MM.1S (cell line): ENCODE measurements at regions not wholly inside any gene's neighbourhood (a gene's known extent, or its start where the extent isn't known, plus 50 kb on each side); places are given as distances from the start of the nearest gene placed in this dataset.

Experiments
- DNase-seq: peaks from one replicate; pipeline ENCODE4 v3.0.0-alpha.2; 2015
- H2AFZ ChIP-seq: fragments of 300-600 bp; sonication (generic); 2 replicates; pipeline ENCODE4 v1.6.0; 2016; ENCODE audit warnings: antibody characterized with exemption, low read length
- H3F3A ChIP-seq: fragments of 300-600 bp; sonication (generic); 2 replicates; pipeline ENCODE4 v1.6.1; 2016; ENCODE audit warnings: mild to moderate bottlenecking, antibody characterized with exemption, low read length, moderate library complexity, mixed read lengths; ENCODE audit not compliant: insufficient read depth
- H3K27ac ChIP-seq: fragments of 300-600 bp; sonication (generic); 2 replicates; pipeline ENCODE4 v1.5.1; 2016; ENCODE audit warnings: mild to moderate bottlenecking, low read length
- H3K27me3 ChIP-seq: fragments of 300-600 bp; sonication (generic); replicated peaks from 2 replicates; pipeline ENCODE4 v1.6.0; 2016; ENCODE audit warnings: low read length; ENCODE audit not compliant: insufficient read depth
- H3K36me3 ChIP-seq: fragments of 300-600 bp; sonication (generic); replicated peaks from 2 replicates; pipeline ENCODE4 v1.6.1; 2016; ENCODE audit warnings: mild to moderate bottlenecking, low read length, mixed read lengths; ENCODE audit not compliant: insufficient read depth
- H3K4me1 ChIP-seq: fragments of 300-600 bp; sonication (generic); 2 replicates; pipeline ENCODE4 v1.6.1; 2016; ENCODE audit warnings: low read length, mixed read lengths
- H3K4me2 ChIP-seq: fragments of 300-600 bp; sonication (generic); 2 replicates; pipeline ENCODE4 v1.6.0; 2016; ENCODE audit warnings: low read depth, low read length
- H3K4me3 ChIP-seq: fragments of 300-600 bp; sonication (generic); 2 replicates; pipeline ENCODE4 v1.5.1; 2016; ENCODE audit warnings: low read length, mixed read lengths
- H3K79me2 ChIP-seq: fragments of 300-600 bp; sonication (generic); 2 replicates; pipeline ENCODE4 v1.6.1; 2016; ENCODE audit warnings: mixed run types, low read length, mixed read lengths
- H3K9ac ChIP-seq: fragments of 300-600 bp; sonication (generic); 2 replicates; pipeline ENCODE4 v1.6.1; 2016; ENCODE audit warnings: low read length, mixed read lengths
- H3K9me2 ChIP-seq: fragments of 300-600 bp; sonication (generic); replicated peaks from 2 replicates; pipeline ENCODE4 v1.6.1; 2016; ENCODE audit warnings: mild to moderate bottlenecking, low read length, mixed read lengths; ENCODE audit not compliant: insufficient read depth
- H3K9me3 ChIP-seq: fragments of 300-600 bp; sonication (generic); replicated peaks from 2 replicates; pipeline ENCODE4 v1.6.1; 2016; ENCODE audit warnings: mild to moderate bottlenecking, low read length, mixed read lengths; ENCODE audit not compliant: insufficient read depth
- H4K20me1 ChIP-seq: fragments of 300-600 bp; sonication (generic); 2 replicates; pipeline ENCODE4 v1.6.1; 2016; ENCODE audit warnings: mild to moderate bottlenecking, low read length, moderate library complexity, mixed read lengths; ENCODE audit not compliant: insufficient read depth
- EZH2 ChIP-seq: fragments of 300-600 bp; sonication (generic); optimal IDR thresholded peaks from 2 replicates; pipeline ENCODE3; 2017; ENCODE audit warnings: low read depth, mild to moderate bottlenecking, antibody characterized with exemption, low read length, mixed read lengths
- EZH2phosphoT487 ChIP-seq: fragments of 300-600 bp; sonication (generic); IDR thresholded peaks from 2 replicates; pipeline ENCODE4 v1.6.1; 2018; ENCODE audit warnings: antibody characterized with exemption, low read length
- TF ChIP-seq, protein P1 (sequence below): fragments of 300-600 bp; sonication (generic); IDR thresholded peaks from 2 replicates; pipeline ENCODE4 v1.5.1; 2016; ENCODE audit warnings: antibody characterized with exemption, low read length, mixed read lengths

DNA sequence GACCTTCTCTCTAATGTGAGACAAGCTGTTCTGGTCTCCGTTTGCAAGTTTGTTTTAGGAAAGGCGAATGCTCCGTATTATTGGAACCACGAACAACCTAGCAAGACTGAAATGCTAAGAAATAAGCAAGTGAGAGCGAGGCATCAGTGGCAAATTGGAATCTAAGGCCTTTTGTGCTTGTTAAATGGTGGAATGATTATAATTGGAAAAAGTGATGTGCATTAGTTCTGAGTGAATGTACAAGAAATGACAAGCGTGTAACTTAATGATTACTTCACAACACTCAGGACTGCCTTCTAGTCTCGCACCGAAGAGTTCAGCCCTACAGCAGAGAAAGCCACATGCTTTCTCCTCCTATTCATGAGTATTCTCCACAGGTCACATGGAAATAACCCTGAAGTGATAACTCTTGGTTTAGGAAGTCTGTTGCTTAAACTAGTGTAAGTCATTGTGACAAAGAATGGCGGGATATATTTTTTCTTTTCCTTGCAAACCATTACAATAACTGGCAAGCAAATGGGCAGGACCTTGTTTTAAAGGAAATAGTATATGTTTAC lies 392.2 kb upstream of the FIGN start:
- DNase-seq: no peak
- no peaks in the 10 kb centered on the region for H4K20me1 ChIP-seq
- H3F3A ChIP-seq: no peaks in the 10 kb centered on the region
- TF ChIP-seq EZH2 (no peak), EZH2phosphoT487 (no peak)
- TF ChIP-seq, protein P1, sequence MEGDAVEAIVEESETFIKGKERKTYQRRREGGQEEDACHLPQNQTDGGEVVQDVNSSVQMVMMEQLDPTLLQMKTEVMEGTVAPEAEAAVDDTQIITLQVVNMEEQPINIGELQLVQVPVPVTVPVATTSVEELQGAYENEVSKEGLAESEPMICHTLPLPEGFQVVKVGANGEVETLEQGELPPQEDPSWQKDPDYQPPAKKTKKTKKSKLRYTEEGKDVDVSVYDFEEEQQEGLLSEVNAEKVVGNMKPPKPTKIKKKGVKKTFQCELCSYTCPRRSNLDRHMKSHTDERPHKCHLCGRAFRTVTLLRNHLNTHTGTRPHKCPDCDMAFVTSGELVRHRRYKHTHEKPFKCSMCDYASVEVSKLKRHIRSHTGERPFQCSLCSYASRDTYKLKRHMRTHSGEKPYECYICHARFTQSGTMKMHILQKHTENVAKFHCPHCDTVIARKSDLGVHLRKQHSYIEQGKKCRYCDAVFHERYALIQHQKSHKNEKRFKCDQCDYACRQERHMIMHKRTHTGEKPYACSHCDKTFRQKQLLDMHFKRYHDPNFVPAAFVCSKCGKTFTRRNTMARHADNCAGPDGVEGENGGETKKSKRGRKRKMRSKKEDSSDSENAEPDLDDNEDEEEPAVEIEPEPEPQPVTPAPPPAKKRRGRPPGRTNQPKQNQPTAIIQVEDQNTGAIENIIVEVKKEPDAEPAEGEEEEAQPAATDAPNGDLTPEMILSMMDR: no peak
- no peak overlapping the region for H3K27ac ChIP-seq
- H3K9me2 ChIP-seq: no peaks in the 10 kb centered on the region
- no peaks in the 10 kb centered on the region for H3K9me3 ChIP-seq
- H2AFZ ChIP-seq: no peak overlapping the region
- no peaks in the 10 kb centered on the region for H3K27me3 ChIP-seq
- no peaks in the 10 kb centered on the region for H3K36me3 ChIP-seq
- no peaks in the 10 kb centered on the region for H3K79me2 ChIP-seq
- H3K4me3 ChIP-seq: no peak overlapping the region
- H3K9ac ChIP-seq: no peak overlapping the region
- H3K4me2 ChIP-seq: no peak overlapping the region
- peaks cover 18% of the 10 kb centered on the region for H3K4me1 ChIP-seq

DNA sequence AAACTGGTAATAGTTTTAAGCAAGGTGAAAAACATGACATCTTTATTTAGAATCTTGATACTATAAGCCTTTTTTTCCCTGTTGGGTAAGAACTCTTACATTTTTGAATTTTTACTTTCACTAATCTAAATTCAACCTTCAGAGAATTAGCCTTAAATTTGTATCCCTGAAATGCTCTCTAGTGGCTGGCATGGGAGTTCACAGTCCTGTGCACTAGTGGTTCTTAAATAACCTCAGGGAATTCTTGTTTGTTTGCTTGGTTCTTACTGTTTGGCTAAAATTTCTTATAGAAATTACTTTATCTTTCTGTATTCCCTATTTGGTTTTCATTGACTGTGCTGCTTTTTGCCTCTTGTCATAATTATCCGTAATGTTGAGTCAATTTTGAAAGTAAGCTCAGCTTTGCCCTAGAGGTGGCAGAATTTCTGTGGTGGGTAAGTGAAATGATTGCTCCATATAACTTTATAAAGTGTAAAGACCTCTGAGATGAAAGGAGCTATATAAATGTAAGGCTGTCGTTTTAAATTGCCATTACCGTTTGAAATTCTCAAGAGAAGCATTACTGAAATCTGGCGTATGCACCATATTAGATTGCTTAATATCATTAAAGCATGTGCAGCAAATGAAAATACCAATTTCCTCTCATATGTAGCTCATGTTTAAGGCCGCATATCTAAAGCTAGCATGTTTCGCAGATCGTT lies 391.3 kb upstream of the FIGN start:
- H3K36me3 ChIP-seq: no peaks in the 10 kb centered on the region

DNA sequence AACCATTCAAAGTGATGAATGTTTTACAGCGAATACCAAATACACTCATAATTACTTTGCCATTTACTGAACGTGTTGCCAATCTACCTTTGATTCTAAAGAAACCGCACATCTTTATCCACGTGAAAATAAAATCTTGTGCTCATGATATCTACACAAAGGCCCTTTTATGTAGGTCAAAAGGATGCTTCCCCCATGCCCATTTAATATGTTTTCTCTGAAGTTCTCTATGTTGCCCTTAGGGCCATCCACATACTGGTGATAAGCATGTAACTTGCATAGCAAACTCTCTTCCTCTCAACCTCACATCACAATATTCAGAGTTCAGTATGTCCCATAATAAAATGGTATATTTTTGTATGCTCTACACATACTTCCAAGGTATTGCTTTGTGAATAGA lies 380.0 kb upstream of the FIGN start:
- no peak overlapping the region for H2AFZ ChIP-seq
- H3K9ac ChIP-seq: no peak overlapping the region
- H3F3A ChIP-seq: no peaks in the 10 kb centered on the region
- no peaks in the 10 kb centered on the region for H3K36me3 ChIP-seq
- H3K4me3 ChIP-seq: no peak overlapping the region
- no peaks in the 10 kb centered on the region for H3K27me3 ChIP-seq
- H3K4me1 ChIP-seq: peaks cover 9% of the 10 kb centered on the region
- no peaks in the 10 kb centered on the region for H3K9me2 ChIP-seq
- H3K4me2 ChIP-seq: no peak overlapping the region
- H3K27ac ChIP-seq: no peak overlapping the region
- no peak for DNase-seq
- no peaks in the 10 kb centered on the region for H3K9me3 ChIP-seq
- TF ChIP-seq EZH2 (no peak), EZH2phosphoT487 (no peak)
- TF ChIP-seq, protein P1: no peak
- no peaks in the 10 kb centered on the region for H4K20me1 ChIP-seq
- H3K79me2 ChIP-seq: no peaks in the 10 kb centered on the region

More for the DNA sequence above, 391.3 kb upstream of the FIGN start:
- H3K27ac ChIP-seq: no peak overlapping the region
- H3K9ac ChIP-seq: no peak overlapping the region
- no peak overlapping the region for H2AFZ ChIP-seq
- H3K9me3 ChIP-seq: no peaks in the 10 kb centered on the region
- H3K4me1 ChIP-seq: peaks cover 18% of the 10 kb centered on the region
- no peak overlapping the region for H3K4me2 ChIP-seq
- H3K4me3 ChIP-seq: no peak overlapping the region
- H4K20me1 ChIP-seq: no peaks in the 10 kb centered on the region
- no peaks in the 10 kb centered on the region for H3K9me2 ChIP-seq
- TF ChIP-seq, protein P1: peak; percentile 38
- TF ChIP-seq EZH2 (no peak), EZH2phosphoT487 (no peak)
- no peaks in the 10 kb centered on the region for H3F3A ChIP-seq
- H3K27me3 ChIP-seq: no peaks in the 10 kb centered on the region
- no peaks in the 10 kb centered on the region for H3K79me2 ChIP-seq
- DNase-seq: peak; percentile 24
